SK-N-DZ (cell line): ENCODE measurements at regions not wholly inside any gene's neighbourhood (a gene's known extent, or its start where the extent isn't known, plus 50 kb on each side); places are given as distances from the start of the nearest gene placed in this dataset.

Source experiments
- small RNA-seq, 2 experiments: library from RNA; depleted of rRNA; stranded (forward); fragments of <200 nt; gene quantifications; one replicate each; pipeline ENCODE3, GENCODE V24; 2014

Small RNA genes in the stretch of these regions (small RNA-seq; reads per million reads assigned to genes)
- gene AC093787.1 = 0 reads per million in 2 experiments
